Esophagus muscularis mucosa (tissue), 4 donors: ENCODE measurements at regions not wholly inside any gene's neighbourhood (a gene's known extent, or its start where the extent isn't known, plus 50 kb on each side); places are given as distances from the start of the nearest gene placed in this dataset.
A peak's percentile ranks its signal among the peaks of the same experiment; 100 is the strongest.

Source experiments
- DNase-seq: peaks from one replicate; pipeline ENCODE4 v3.0.0-alpha.2; 2017; ENCODE audit errors: extremely low spot score
- H3K27ac ChIP-seq, 4 donors: fragments of 200-600 bp; sonication (generic); replicated peaks in 1 of 4; 1 replicate in 3 of 4; 2 replicates in 1 of 4; pipeline ENCODE4 v1.5.1; 2016 to 2019; ENCODE audit warnings: mild to moderate bottlenecking in 1 of 4
- H3K27me3 ChIP-seq, 4 donors: fragments of 200-600 bp; sonication (generic); one replicate each; pipeline versions ENCODE4 v1.5.1 to v1.6.0; 2016 to 2019
- H3K36me3 ChIP-seq, 4 donors: fragments of 200-600 bp; sonication (generic); one replicate each; pipeline ENCODE4 v1.5.1; 2016 to 2019
- H3K4me1 ChIP-seq, 4 donors: fragments of 200-600 bp; sonication (generic); one replicate each; pipeline ENCODE4 v1.5.1; 2016 to 2019
- H3K4me3 ChIP-seq, 4 donors: fragments of 200-600 bp; sonication (generic); 1 replicate in 2 of 4; 2 replicates in 2 of 4; pipeline ENCODE4 v1.5.1; 2016 to 2019; ENCODE audit warnings: mild to moderate bottlenecking in 4 of 4, moderate library complexity in 1 of 4
- H3K9me3 ChIP-seq, 4 donors: fragments of 200-600 bp; sonication (generic); 1 replicate in 3 of 4; 2 replicates in 1 of 4; pipeline ENCODE4 v1.5.1; 2016 to 2019
- CTCF ChIP-seq, 3 experiments: fragments of 200-600 bp in 2 of 3; fragments of 450-650 bp in 1 of 3; sonication (generic) in 2 of 3; IDR thresholded peaks; one replicate each; pipeline ENCODE4 v1.5.1; 2017 to 2019; ENCODE audit warnings: antibody characterized with exemption in 3 of 3, mild to moderate bottlenecking in 2 of 3, moderate library complexity in 1 of 3
- EP300 ChIP-seq: sonication (generic); formaldehyde crosslinking; IDR thresholded peaks from one replicate; pipeline ENCODE4 v1.6.1; 2017; ENCODE audit warnings: antibody characterized with exemption
- POLR2A ChIP-seq: fragments of 450-650 bp; IDR thresholded peaks from one replicate; pipeline ENCODE4 v1.6.1; 2017; ENCODE audit warnings: antibody characterized with exemption, moderate library complexity, mild to moderate bottlenecking, low read depth
- POLR2AphosphoS5 ChIP-seq, 2 donors: sonication (generic); formaldehyde crosslinking; IDR thresholded peaks; one replicate each; pipeline ENCODE4 v1.6.1; 2017; ENCODE audit warnings: antibody characterized with exemption in 2 of 2
- WGBS: methylation state at CpG from one replicate; pipeline ENCODE4 v1.1.5; 2018; 5-methylcytosine and 5-hydroxymethylcytosine counted together
- intact Hi-C: fragments of 100-400 bp; cut with DNase I; formaldehyde crosslinking; loops from one replicate; pipeline ENCODE4 v1.15.1; 2023

GRCh38 chr3:33940149-33940548 is 141.7 kb downstream of the PDCD6IP start:
- DNase-seq: no peak
- Histone ChIP-seq H3K27ac (no peak overlapping the region), H3K27me3 (no peaks in the 10 kb centered on the region), H3K4me1 (no peaks in the 10 kb centered on the region), H3K36me3 (no peaks in the 10 kb centered on the region), H3K4me3 (no peak overlapping the region), H3K9me3 (no peaks in the 10 kb centered on the region)
- intact Hi-C loops: no loop called here
- TF ChIP-seq POLR2A (no peak), CTCF (IDR thresholded peaks at IDR 0.05) (no peak), POLR2AphosphoS5 (IDR thresholded peaks at IDR 0.05) (no peak), EP300 (no peak)
- 73% methylated on average over 5 of the region's 5 CpGs for WGBS

- TF ChIP-seq EP300 (no peak), POLR2A (no peak), CTCF (IDR thresholded peaks at IDR 0.05) (no peak)
- 65% methylated on average over 4 of the region's 4 CpGs for WGBS
- H3K27me3 ChIP-seq: no peaks in the 10 kb centered on the region
- H3K36me3 ChIP-seq: no peaks in the 10 kb centered on the region
- H3K4me1 ChIP-seq: no peaks in the 10 kb centered on the region
- no peak overlapping the region for H3K4me3 ChIP-seq
- intact Hi-C loops: no loop called here
- DNase-seq: no peak
- no peaks in the 10 kb centered on the region for H3K9me3 ChIP-seq
- no peak overlapping the region for H3K27ac ChIP-seq
Observed at GRCh38 chr3:33940736-33941135, 142.3 kb downstream of the PDCD6IP start.

GRCh38 chr3:33941804-33942203 is 143.4 kb downstream of the PDCD6IP start:
- Histone ChIP-seq H3K4me1 (no peaks in the 10 kb centered on the region), H3K4me3 (no peak overlapping the region), H3K27me3 (no peaks in the 10 kb centered on the region), H3K9me3 (no peaks in the 10 kb centered on the region), H3K36me3 (no peaks in the 10 kb centered on the region), H3K27ac (no peak overlapping the region)
- no peak for DNase-seq
- no peak for TF ChIP-seq CTCF (IDR thresholded peaks at IDR 0.05)
- no peak for TF ChIP-seq EP300
- no peak for TF ChIP-seq POLR2A
- TF ChIP-seq POLR2AphosphoS5 (IDR thresholded peaks at IDR 0.05): no peak
- 92% methylated on average over 1 of the region's 1 CpG for WGBS
- intact Hi-C loops: no loop called here

GRCh38 chr3:33942483-33943150 is 144.2 kb downstream of the PDCD6IP start:
- 80% methylated on average over 4 of the region's 4 CpGs for WGBS
- intact Hi-C loops: no loop called here

More at GRCh38 chr3:33942483-33943150, 144.2 kb downstream of the PDCD6IP start:
- Histone ChIP-seq H3K27me3 (no peaks in the 10 kb centered on the region), H3K4me1 (no peaks in the 10 kb centered on the region), H3K4me3 (no peak overlapping the region), H3K27ac (no peak overlapping the region), H3K9me3 (no peaks in the 10 kb centered on the region), H3K36me3 (no peaks in the 10 kb centered on the region)
- TF ChIP-seq CTCF (IDR thresholded peaks at IDR 0.05): no peak
- TF ChIP-seq POLR2A: no peak
- DNase-seq: peak; percentile 5
